Left ventricle myocardium inferior (tissue), 1 donor: ENCODE measurements at regions not wholly inside any gene's neighbourhood (a gene's known extent, or its start where the extent isn't known, plus 50 kb on each side); places are given as distances from the start of the nearest gene placed in this dataset.

Source experiments
- DNase-seq: peaks from one replicate; pipeline ENCODE4 v3.0.0-alpha.2; 2020
- H3K27ac ChIP-seq: fragments of 200-600 bp; replicated peaks from 2 replicates; pipeline ENCODE4 v1.8.0; 2021
- H3K27me3 ChIP-seq: fragments of 200-600 bp; 2 replicates; pipeline ENCODE4 v1.8.0; 2021; ENCODE audit warnings: low read depth
- H3K36me3 ChIP-seq: fragments of 200-600 bp; 2 replicates; pipeline ENCODE4 v1.8.0; 2021
- H3K4me1 ChIP-seq: fragments of 200-600 bp; 2 replicates; pipeline ENCODE4 v1.8.0; 2021
- H3K4me3 ChIP-seq: fragments of 200-600 bp; 2 replicates; pipeline ENCODE4 v1.8.0; 2021; ENCODE audit warnings: mild to moderate bottlenecking, moderate library complexity
- H3K9me3 ChIP-seq: fragments of 200-600 bp; replicated peaks from 2 replicates; pipeline ENCODE4 v1.8.0; 2021
- intact Hi-C: fragments of 100-400 bp; cut with micrococcal nuclease; formaldehyde crosslinking; loops from one replicate; pipeline ENCODE4 v1.11.0; 2022
- TF ChIP-seq, protein P1 (sequence below): fragments of 200-600 bp; IDR thresholded peaks from 2 replicates; pipeline ENCODE4 v1.8.0; 2021; ENCODE audit warnings: antibody characterized with exemption, mild to moderate bottlenecking, borderline replicate concordance
- donor health status: DM: no; HTN: yes; CAD: no; lungs with severe emphysema.

DNA sequence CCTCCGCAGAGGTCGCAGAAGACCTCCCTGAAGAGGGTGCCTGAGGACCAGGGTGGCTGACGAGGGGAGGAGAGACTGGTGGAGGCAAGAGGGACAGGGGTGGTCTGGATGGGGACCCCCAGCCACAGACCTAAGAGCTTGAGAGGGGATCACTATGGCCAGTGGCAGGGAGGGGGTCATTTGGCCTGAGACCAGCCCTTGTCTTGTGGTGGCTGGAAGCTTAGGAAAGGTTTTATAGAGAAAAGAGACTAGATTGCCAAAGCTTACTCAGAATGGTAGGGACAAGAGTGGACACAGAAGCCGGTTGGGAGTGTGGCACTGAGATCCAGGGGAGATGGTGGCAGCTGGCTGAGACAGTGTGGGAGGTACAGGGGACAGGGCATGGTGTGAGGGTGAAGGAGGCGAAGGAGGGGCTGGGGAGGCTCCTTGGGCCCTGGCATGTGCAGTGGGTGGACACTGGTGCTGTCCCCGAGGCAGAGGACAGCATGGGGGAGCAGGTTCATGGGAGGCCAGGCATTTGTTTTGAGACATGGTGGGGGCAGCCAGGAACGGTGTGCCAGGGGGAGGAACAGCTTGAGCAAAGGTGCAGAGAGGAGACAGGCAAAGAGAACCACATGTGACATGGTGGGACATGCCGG lies 123.0 kb downstream of the C9orf50 start:
- intact Hi-C loops: loop anchor here (10.0 kb wide), 1 partner anchor 107 kb away; no protein-coding TSS in a partner anchor
- no peaks in the 10 kb centered on the region for H3K27me3 ChIP-seq
- H3K36me3 ChIP-seq: no peaks in the 10 kb centered on the region
- peaks cover 78% of the 10 kb centered on the region for H3K4me1 ChIP-seq
- DNase-seq: no peak
- peak overlapping the region; percentile 98 for H3K27ac ChIP-seq
- peak overlapping the region; percentile 72 for H3K4me3 ChIP-seq
- TF ChIP-seq, protein P1, sequence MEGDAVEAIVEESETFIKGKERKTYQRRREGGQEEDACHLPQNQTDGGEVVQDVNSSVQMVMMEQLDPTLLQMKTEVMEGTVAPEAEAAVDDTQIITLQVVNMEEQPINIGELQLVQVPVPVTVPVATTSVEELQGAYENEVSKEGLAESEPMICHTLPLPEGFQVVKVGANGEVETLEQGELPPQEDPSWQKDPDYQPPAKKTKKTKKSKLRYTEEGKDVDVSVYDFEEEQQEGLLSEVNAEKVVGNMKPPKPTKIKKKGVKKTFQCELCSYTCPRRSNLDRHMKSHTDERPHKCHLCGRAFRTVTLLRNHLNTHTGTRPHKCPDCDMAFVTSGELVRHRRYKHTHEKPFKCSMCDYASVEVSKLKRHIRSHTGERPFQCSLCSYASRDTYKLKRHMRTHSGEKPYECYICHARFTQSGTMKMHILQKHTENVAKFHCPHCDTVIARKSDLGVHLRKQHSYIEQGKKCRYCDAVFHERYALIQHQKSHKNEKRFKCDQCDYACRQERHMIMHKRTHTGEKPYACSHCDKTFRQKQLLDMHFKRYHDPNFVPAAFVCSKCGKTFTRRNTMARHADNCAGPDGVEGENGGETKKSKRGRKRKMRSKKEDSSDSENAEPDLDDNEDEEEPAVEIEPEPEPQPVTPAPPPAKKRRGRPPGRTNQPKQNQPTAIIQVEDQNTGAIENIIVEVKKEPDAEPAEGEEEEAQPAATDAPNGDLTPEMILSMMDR: no peak
- no peaks in the 10 kb centered on the region for H3K9me3 ChIP-seq

DNA sequence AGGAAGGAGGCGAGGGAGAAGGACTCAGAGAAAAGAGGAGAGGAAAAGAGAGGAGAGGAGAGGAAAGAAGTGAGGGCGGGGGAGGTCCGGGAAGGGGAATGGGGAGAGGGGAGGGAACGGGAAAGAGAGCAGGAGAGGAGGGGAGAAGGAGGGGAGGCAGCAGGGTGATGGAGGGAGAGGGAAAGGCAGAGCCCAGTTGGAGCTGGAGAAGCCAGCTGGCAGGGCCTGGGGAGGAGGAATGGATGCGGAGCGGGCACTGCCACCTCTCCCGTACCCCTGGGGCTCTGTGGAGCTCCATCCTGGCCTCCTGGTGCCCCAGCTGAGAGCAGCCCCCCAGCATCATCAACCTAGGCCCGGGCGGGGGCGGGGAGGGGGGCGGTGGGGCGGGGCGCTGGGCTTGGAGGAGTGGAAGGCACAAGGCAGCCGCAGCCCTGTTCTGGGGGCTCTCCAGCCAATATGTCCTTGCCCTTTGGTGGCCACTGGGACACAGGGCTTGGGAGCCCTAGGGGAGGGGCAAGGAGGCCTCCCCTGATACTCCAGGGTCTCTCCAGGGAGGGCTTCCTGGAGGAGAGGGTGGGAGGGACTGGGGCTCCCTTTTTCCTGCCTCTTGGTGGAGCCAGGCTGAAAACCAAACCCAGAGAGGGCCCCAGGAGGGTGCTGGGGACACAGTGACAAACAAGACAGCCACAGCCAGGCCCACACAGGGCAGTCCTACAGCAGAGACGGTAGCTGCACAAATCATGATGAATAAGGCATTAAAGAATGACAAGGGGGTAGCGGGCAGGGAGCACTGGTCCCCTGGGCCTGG lies 123.7 kb downstream of the C9orf50 start:
- peak; percentile 47 for DNase-seq
- Histone ChIP-seq H3K27me3 (no peaks in the 10 kb centered on the region), H3K4me1 (peaks cover 83% of the 10 kb centered on the region), H3K27ac (peak overlapping the region; percentile 98), H3K9me3 (no peaks in the 10 kb centered on the region), H3K4me3 (peak overlapping the region; percentile 72), H3K36me3 (no peaks in the 10 kb centered on the region)
- TF ChIP-seq, protein P1: no peak
- intact Hi-C loops: loop anchor here (10.0 kb wide), 1 partner anchor 108 kb away; no protein-coding TSS in a partner anchor

- Histone ChIP-seq H3K36me3 (no peaks in the 10 kb centered on the region), H3K27me3 (no peaks in the 10 kb centered on the region), H3K9me3 (no peaks in the 10 kb centered on the region), H3K4me3 (peak overlapping the region; percentile 72), H3K27ac (peak overlapping the region; percentile 98), H3K4me1 (peaks cover 90% of the 10 kb centered on the region)
- DNase-seq: peak; percentile 97
- TF ChIP-seq, protein P1: no peak
- intact Hi-C loops: loop anchor here (10.0 kb wide), 1 partner anchor 108 kb away; no protein-coding TSS in a partner anchor
Observed at GRCh38 chr9:129496473-129497004, 124.4 kb downstream of the C9orf50 start.

- no peaks in the 10 kb centered on the region for H3K27me3 ChIP-seq
- H3K36me3 ChIP-seq: no peaks in the 10 kb centered on the region
- no peaks in the 10 kb centered on the region for H3K9me3 ChIP-seq
- H3K4me3 ChIP-seq: peak overlapping the region; percentile 72
- intact Hi-C loops: loop anchor here (10.0 kb wide), 1 partner anchor 109 kb away; no protein-coding TSS in a partner anchor
- TF ChIP-seq, protein P1: no peak
- peaks cover 95% of the 10 kb centered on the region for H3K4me1 ChIP-seq
- H3K27ac ChIP-seq: peak overlapping the region; percentile 98
- peak; percentile 97 for DNase-seq
Observed at GRCh38 chr9:129495620-129496472, 125.1 kb downstream of the C9orf50 start.
